NCI-H128 (cell line): ENCODE measurements at regions not wholly inside any gene's neighbourhood (a gene's known extent, or its start where the extent isn't known, plus 50 kb on each side); places are given as distances from the start of the nearest gene placed in this dataset.
A peak's percentile ranks its signal among the peaks of the same experiment; 100 is the strongest.

ENCODE experiments used
- DNase-seq: peaks from one replicate; lab custom pipeline; 2025; ENCODE audit not compliant: unreplicated experiment; lab: John Stamatoyannopoulos, UW

GRCh38 chr6:16976385-16977183, 125.3 kb upstream of the STMND1 start:
- DNase-seq, result no peak

DNA sequence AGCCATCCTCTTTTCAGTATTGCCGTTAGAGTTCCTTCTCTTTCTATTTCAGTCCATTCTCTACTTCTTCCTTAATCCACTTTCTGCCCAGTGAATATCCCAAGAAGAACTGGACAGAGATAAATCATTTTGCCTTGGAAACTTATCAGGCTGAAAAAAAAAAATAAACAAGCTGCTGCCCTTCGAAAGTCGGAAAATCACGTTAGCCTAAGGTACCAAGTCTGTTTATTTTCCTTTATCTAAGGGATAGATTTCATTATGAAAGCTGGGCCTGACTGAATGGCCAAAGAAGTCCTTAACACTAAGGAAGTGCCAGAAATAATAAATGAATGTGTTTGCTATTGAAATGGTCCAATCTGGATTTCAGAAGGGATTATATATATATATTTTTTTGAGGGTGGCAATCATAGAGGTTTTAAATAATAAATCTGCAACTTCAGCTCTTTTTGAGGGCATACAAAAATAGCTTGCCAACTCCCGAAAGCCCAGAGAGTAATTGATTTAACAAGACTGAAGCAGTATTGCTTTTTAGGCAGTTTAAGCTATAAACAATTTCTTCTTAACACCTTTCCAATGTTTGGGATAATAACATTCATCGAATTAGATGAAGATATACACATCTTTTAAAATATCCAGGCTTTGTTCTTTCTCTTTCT, 127.0 kb upstream of the STMND1 start:
- DNase-seq, result no peak

DNA sequence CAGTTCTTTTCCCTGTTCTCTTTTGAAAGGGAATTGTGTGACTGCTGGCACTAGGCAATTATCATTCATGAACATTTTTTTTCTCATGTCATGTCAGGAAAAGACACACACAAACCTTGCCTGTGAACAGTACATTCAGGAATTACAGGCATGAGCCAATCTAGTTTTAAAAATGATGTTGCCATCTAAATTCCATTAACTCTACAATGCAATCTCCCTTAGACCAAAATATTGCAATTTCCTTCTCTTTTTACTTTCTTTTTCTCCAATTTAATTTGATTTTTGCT, 127.5 kb upstream of the STMND1 start:
- DNase-seq, result no peak

DNA sequence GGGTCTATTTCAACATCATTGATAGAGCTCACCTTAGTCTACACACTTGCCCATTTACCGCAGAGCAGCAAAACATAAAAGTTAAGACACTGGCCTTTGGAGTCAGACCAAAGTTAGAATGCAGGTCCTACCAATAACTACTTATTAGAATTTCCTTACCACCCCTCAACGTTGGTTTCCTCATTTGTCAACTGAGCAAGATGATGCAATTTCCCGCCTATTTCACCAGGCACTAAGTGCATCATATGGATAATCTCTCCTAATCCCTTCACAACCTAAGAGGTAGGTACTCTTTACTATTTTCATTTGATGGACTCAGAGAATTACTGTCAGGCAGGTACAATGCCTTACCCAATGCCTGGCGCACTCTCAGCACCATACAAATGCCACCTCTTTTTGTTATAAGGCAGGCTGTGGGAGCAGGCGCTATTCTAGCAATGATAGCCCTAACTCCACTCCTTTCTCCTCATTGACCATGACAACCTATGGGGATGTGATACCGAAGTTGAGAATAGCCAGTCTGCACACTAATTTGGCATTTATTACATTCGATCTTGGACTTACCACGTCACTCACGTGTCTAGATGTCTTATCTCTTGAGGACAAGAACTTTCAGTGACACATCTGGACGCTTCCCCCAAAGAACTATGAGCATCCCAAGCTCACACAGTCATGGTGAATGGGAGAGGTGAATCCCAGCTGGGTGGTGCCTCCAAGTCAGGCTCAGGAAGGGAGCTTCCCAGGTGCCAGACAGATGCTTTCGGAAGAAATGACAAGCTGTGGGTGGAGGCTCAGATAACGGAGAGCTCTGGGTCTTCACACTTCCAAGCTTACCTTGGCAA, 128.1 kb upstream of the STMND1 start:
- DNase-seq, result no peak

GRCh38 chr6:16973051-16973450, 128.8 kb upstream of the STMND1 start:
- DNase-seq, result no peak

- no peak for DNase-seq
Measured at GRCh38 chr6:16972535-16972934, 129.3 kb upstream of the STMND1 start.

DNA sequence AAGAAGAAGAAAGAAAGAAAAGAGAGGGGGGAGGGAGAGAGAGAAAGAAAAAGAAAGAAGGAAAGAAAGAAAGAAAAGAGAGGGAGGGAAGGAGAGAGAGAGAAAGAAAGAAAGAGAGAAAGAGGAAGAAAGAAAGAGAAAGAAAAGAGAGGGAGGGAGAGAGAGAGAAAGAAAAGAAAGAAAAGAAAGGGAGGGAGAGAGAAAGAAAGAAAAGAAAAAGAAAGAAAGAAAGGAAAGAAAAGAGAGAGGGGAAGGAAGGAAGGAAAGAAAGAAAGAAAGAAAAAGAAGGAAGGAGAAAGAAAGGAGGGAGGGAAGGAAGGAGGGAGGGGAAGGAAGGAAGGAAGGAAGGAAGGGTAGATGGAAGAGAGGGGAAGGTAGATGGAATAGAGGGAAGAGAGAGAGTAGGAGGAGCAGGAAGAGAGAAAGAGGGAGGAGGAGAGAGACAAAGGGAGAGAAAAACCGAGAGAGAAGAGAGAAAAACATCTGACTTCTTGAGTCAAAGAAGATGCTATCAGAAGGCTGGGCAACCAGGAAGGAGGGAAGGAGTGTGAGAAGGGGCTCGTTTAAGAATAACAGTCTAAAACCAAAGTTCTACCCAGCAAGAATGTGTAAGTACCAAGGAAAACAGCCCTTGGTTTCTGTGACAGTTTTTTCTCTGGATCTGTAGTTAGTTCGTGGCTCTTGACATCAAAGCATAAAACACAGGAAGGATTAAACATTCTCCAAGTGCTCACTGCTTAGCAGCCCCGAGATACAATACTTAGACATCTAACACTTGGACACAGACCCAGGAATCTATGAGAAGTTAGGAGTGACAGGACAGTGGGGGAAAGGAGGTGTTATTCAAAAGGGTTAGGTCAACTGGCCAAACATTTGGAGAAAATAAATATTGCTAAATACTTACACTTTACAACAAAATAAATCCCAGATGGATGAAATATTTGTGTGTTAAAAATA, 131.9 kb upstream of the STMND1 start:
- no peak for DNase-seq

DNA sequence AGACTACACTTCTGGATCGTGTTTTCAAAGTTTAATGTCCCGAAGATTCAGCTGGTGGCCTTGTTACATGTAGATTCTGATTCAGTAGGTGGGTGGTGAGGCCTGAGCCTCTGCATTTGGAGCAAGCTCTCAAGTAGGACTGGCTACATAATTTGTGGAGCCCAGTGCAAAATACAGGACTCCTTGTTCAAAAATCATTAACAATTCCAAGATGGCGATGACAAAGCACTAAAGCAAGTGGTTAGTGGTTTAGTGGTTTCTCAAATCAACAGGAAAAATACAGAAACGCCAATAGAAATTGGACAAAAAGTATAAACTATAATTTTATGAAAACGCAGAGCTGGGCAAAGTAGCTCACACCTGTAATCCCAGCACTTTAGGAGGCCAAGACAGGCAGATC, 133.7 kb upstream of the STMND1 start:
- DNase-seq, result no peak

- no peak for DNase-seq
Measured at GRCh38 chr6:16967470-16967817, 134.4 kb upstream of the STMND1 start.

- no peak for DNase-seq
Measured at GRCh38 chr6:16966791-16967469, 134.9 kb upstream of the STMND1 start.

GRCh38 chr6:16965689-16966088, 136.2 kb upstream of the STMND1 start:
- DNase-seq, result no peak

- DNase-seq, result peak; percentile 65
Measured at GRCh38 chr6:16964553-16965499, 137.0 kb upstream of the STMND1 start.

DNA sequence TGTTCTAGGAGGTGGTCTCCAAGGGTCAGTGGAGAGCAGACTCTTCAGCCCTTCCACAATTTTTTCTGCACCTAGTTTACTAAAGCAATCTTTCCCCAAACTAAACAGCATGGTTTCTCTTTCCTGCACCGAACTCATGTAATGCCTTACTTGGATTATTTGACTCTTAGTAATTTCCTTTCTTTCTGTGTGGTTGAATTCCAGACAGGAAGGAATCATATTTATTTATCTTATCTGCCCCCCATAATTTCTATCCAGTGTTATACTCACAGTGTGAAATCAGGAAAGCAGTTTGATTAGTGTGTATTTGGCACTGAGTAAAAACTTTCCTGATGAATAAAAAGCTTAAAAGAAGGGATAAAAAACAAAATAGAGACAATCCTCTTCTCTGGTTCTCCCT, 140.3 kb upstream of the STMND1 start:
- DNase-seq, result no peak

DNA sequence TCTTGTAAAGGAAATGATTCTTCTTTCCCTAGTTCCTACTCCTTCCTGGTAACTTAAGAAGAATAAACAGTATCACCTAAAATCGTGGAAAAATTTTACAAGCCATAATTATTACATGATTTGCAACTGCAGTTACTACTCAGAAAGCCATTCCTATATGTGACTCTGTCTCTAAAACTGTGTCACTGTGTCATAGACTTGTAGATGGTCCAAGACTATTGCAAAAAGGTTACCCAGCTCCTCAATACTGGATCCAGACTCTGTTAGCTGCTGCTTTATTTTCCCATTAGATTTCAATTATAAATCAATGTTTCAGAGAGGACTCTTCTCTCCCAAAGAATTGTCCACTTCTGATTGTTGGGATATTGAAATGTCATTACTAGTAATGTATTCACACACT, 142.1 kb upstream of the STMND1 start:
- DNase-seq, result no peak

DNA sequence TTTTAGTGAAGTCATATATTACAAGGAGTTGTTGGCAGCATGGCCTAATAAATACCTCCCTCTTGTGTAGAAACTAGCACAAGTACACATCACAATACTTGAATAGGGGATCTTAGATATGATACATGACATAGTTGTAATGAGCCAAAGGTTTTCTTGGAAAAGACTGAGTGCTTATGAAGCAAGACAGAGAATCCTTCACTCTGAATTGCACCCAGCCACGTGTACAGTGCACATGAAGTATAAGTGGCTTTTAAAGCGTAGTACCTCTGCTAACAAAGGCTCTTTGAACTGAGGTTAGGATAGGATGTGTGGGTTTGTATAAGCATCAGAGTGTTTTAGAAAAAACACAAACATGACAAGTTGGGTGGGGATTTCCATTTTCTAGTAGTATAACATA, 145.5 kb upstream of the STMND1 start:
- no peak for DNase-seq

GRCh38 chr6:16955899-16956298, 146.0 kb upstream of the STMND1 start:
- DNase-seq, result no peak

GRCh38 chr6:16953905-16954304, 147.9 kb upstream of the STMND1 start:
- no peak for DNase-seq

- no peak for DNase-seq
Measured at GRCh38 chr6:16953446-16953845, 148.4 kb upstream of the STMND1 start.

- DNase-seq, result no peak
Measured at GRCh38 chr6:16950825-16951495, 150.9 kb upstream of the STMND1 start.
